ENCODE measurements at regions not wholly inside any gene's neighbourhood (a gene's known extent, or its start where the extent isn't known, plus 50 kb on each side); places are given as distances from the start of the nearest gene placed in this dataset.

- no peaks in the 10 kb centered on the region for H4K20me1 ChIP-seq (ENCODE audit: low read depth)
- no peak overlapping the region for H3K4me3 ChIP-seq
- DNase-seq (ENCODE audit: low spot score) = no peak
- H3F3A ChIP-seq (ENCODE audit: low read depth) = no peaks in the 10 kb centered on the region
- peaks cover 30% of the 10 kb centered on the region for H3K9me3 Mint-ChIP-seq
- no peak overlapping the region for H3K4me3 Mint-ChIP-seq
- H3K4me1 Mint-ChIP-seq = no peaks in the 10 kb centered on the region
- H3K27ac Mint-ChIP-seq = no peak overlapping the region
- peaks cover 2% of the 10 kb centered on the region for H3K27me3 Mint-ChIP-seq (ENCODE audit: insufficient read depth, low read depth)
- no peak overlapping the region for H2AFZ ChIP-seq (replicated peaks)
- H3K36me3 ChIP-seq = peaks cover 4% of the 10 kb centered on the region
- no peaks in the 10 kb centered on the region for H3K27me3 ChIP-seq
- peaks cover 2% of the 10 kb centered on the region for H3K36me3 Mint-ChIP-seq
- no peaks in the 10 kb centered on the region for H3K79me2 ChIP-seq (ENCODE audit: low read depth)
- H3K4me2 ChIP-seq = no peak overlapping the region
- no peak overlapping the region for H3K9ac ChIP-seq
- no peak for TF ChIP-seq CTCF (IDR thresholded peaks at IDR 0.05)
- TF ChIP-seq EZH2 (IDR thresholded peaks at IDR 0.05) = no peak
- no peak for TF ChIP-seq EZH2phosphoT487 (IDR thresholded peaks at IDR 0.05)
- H3K27ac ChIP-seq = no peak overlapping the region
- no peaks in the 10 kb centered on the region for H3K4me1 ChIP-seq
- peaks cover 4% of the 10 kb centered on the region for H3K9me3 ChIP-seq (ENCODE audit: low read depth)
Measured at GRCh38 chr2:118520246-118520645, 327.2 kb downstream of the EN1 start.

- peaks cover 3% of the 10 kb centered on the region for H3K36me3 Mint-ChIP-seq
- Histone ChIP-seq H3K9me3 (ENCODE audit: low read depth) (peaks cover 4% of the 10 kb centered on the region), H2AFZ (replicated peaks) (no peak overlapping the region), H3K4me2 (no peak overlapping the region), H3K79me2 (ENCODE audit: low read depth) (no peaks in the 10 kb centered on the region), H3F3A (ENCODE audit: low read depth) (no peaks in the 10 kb centered on the region), H3K4me3 (no peak overlapping the region), H3K4me1 (no peaks in the 10 kb centered on the region), H3K9ac (no peak overlapping the region), H4K20me1 (ENCODE audit: low read depth) (no peaks in the 10 kb centered on the region), H3K27ac (no peak overlapping the region), H3K27me3 (no peaks in the 10 kb centered on the region), H3K36me3 (peaks cover 4% of the 10 kb centered on the region)
- H3K4me3 Mint-ChIP-seq = no peak overlapping the region
- H3K4me1 Mint-ChIP-seq = no peaks in the 10 kb centered on the region
- no peaks in the 10 kb centered on the region for H3K27me3 Mint-ChIP-seq (ENCODE audit: insufficient read depth, low read depth)
- peaks cover 30% of the 10 kb centered on the region for H3K9me3 Mint-ChIP-seq
- H3K27ac Mint-ChIP-seq = no peak overlapping the region
- no peak for DNase-seq (ENCODE audit: low spot score)
- TF ChIP-seq EZH2phosphoT487 (IDR thresholded peaks at IDR 0.05) (no peak), EZH2 (IDR thresholded peaks at IDR 0.05) (no peak), CTCF (IDR thresholded peaks at IDR 0.05) (no peak)
Measured at GRCh38 chr2:118519511-118519910, 327.9 kb downstream of the EN1 start.

- no peaks in the 10 kb centered on the region for H4K20me1 ChIP-seq (ENCODE audit: low read depth)
- TF ChIP-seq CTCF (IDR thresholded peaks at IDR 0.05) (no peak), EZH2phosphoT487 (IDR thresholded peaks at IDR 0.05) (no peak), EZH2 (IDR thresholded peaks at IDR 0.05) (no peak)
- H3K9ac ChIP-seq = no peak overlapping the region
- peaks cover 3% of the 10 kb centered on the region for H3K27me3 Mint-ChIP-seq (ENCODE audit: insufficient read depth, low read depth)
- H3K4me1 Mint-ChIP-seq = no peaks in the 10 kb centered on the region
- H3K27ac ChIP-seq = no peak overlapping the region
- H3K79me2 ChIP-seq (ENCODE audit: low read depth) = no peaks in the 10 kb centered on the region
- H3K27ac Mint-ChIP-seq = no peak overlapping the region
- no peak for DNase-seq (ENCODE audit: low spot score)
- H3K27me3 ChIP-seq = no peaks in the 10 kb centered on the region
- H3K4me2 ChIP-seq = no peak overlapping the region
- no peaks in the 10 kb centered on the region for H3K9me3 ChIP-seq (ENCODE audit: low read depth)
- H3K4me3 ChIP-seq = no peak overlapping the region
- H2AFZ ChIP-seq (replicated peaks) = no peak overlapping the region
- H3K4me1 ChIP-seq = no peaks in the 10 kb centered on the region
- H3K36me3 Mint-ChIP-seq = peaks cover 3% of the 10 kb centered on the region
- no peaks in the 10 kb centered on the region for H3F3A ChIP-seq (ENCODE audit: low read depth)
- no peak overlapping the region for H3K4me3 Mint-ChIP-seq
- H3K36me3 ChIP-seq = no peaks in the 10 kb centered on the region
- H3K9me3 Mint-ChIP-seq = peaks cover 9% of the 10 kb centered on the region
Measured at GRCh38 chr2:118510807-118511206, 336.6 kb downstream of the EN1 start.

Measured in neural progenitor cell (in vitro differentiated cells).